ENCODE measurements at regions not wholly inside any gene's neighbourhood (a gene's known extent, or its start where the extent isn't known, plus 50 kb on each side); places are given as distances from the start of the nearest gene placed in this dataset.
A peak's percentile ranks its signal among the peaks of the same experiment; 100 is the strongest.

GRCh38 chr2:37866171-37866934 is 58.7 kb upstream of the RMDN2 start:
- no peak for DNase-seq (ENCODE audit: low read depth)

- no peak for DNase-seq (ENCODE audit: low read depth)
Measured at GRCh38 chr2:37867166-37867565, 57.9 kb upstream of the RMDN2 start.

- DNase-seq (ENCODE audit: low read depth): no peak
Measured at GRCh38 chr2:37868866-37869265, 56.2 kb upstream of the RMDN2 start.

- no peak for DNase-seq (ENCODE audit: low read depth)
Measured at GRCh38 chr2:37869304-37869703, 55.8 kb upstream of the RMDN2 start.

- no peak for DNase-seq (ENCODE audit: low read depth)
Measured at GRCh38 chr2:37869771-37870170, 55.3 kb upstream of the RMDN2 start.

- DNase-seq (ENCODE audit: low read depth): no peak
Measured at GRCh38 chr2:37870829-37871228, 54.3 kb upstream of the RMDN2 start.

- peak; percentile 20 for DNase-seq (ENCODE audit: low read depth)
Measured at GRCh38 chr2:37871456-37872191, 53.5 kb upstream of the RMDN2 start.

- no peak for DNase-seq (ENCODE audit: low read depth)
Measured at GRCh38 chr2:37872192-37872750, 52.8 kb upstream of the RMDN2 start.

- no peak for DNase-seq (ENCODE audit: low read depth)
Measured at GRCh38 chr2:37873229-37873628, 51.9 kb upstream of the RMDN2 start.

- DNase-seq (ENCODE audit: low read depth): no peak
Measured at GRCh38 chr2:37873749-37874330, 51.2 kb upstream of the RMDN2 start.

- DNase-seq (ENCODE audit: low read depth): no peak
Measured at GRCh38 chr2:37874470-37874869, 50.6 kb upstream of the RMDN2 start.

All from stimulated activated CD4-positive, alpha-beta T cell treated with anti-CD3 and anti-CD28 coated beads, Interleukin-2, amount 100 ng/mL, for 4 hours (primary cell).